G401 (cell line): ENCODE measurements at regions not wholly inside any gene's neighbourhood (a gene's known extent, or its start where the extent isn't known, plus 50 kb on each side); places are given as distances from the start of the nearest gene placed in this dataset.

ENCODE experiments used
- DNase-seq: peaks from one replicate; pipeline ENCODE4 v3.0.0-alpha.2; 2015; ENCODE audit warnings: low spot score
- in situ Hi-C: cut with HindIII; loops from 2 replicates; pipeline ENCODE4 v1.10.0; 2016; ENCODE audit warnings: low sequenced_read_pairs, mixed read lengths

GRCh38 chr17:71905376-71906031 is 215.3 kb upstream of the SOX9 start:
- in situ Hi-C loops = no loop called here

GRCh38 chr17:71909155-71909554 is 211.7 kb upstream of the SOX9 start:
- no peak for DNase-seq
- in situ Hi-C loops = no loop called here

More at GRCh38 chr17:71905376-71906031, 215.3 kb upstream of the SOX9 start:
- DNase-seq = no peak

GRCh38 chr17:71910002-71910401 is 210.8 kb upstream of the SOX9 start:
- in situ Hi-C loops = no loop called here

GRCh38 chr17:71914042-71914441 is 206.8 kb upstream of the SOX9 start:
- in situ Hi-C loops = no loop called here
- DNase-seq = no peak

More at GRCh38 chr17:71910002-71910401, 210.8 kb upstream of the SOX9 start:
- no peak for DNase-seq

- no peak for DNase-seq
- in situ Hi-C loops = no loop called here
These were observed 206.0 kb upstream of the SOX9 start for GRCh38 chr17:71914812-71915211.

- in situ Hi-C loops = no loop called here
- DNase-seq = no peak
These were observed 203.1 kb upstream of the SOX9 start for GRCh38 chr17:71917715-71918114.

GRCh38 chr17:71919186-71919585 is 201.6 kb upstream of the SOX9 start:
- no peak for DNase-seq
- in situ Hi-C loops = no loop called here

- DNase-seq = no peak
- in situ Hi-C loops = no loop called here
These were observed 200.9 kb upstream of the SOX9 start for GRCh38 chr17:71919896-71920295.

GRCh38 chr17:71921796-71922195 is 199.0 kb upstream of the SOX9 start:
- no peak for DNase-seq
- in situ Hi-C loops = no loop called here

- in situ Hi-C loops = no loop called here
These were observed 198.4 kb upstream of the SOX9 start for GRCh38 chr17:71922439-71922838.

GRCh38 chr17:71926746-71927398 is 193.9 kb upstream of the SOX9 start:
- in situ Hi-C loops = no loop called here
- no peak for DNase-seq

More at GRCh38 chr17:71922439-71922838, 198.4 kb upstream of the SOX9 start:
- DNase-seq = no peak

- no peak for DNase-seq
These were observed 187.5 kb upstream of the SOX9 start for GRCh38 chr17:71933306-71933705.

DNA sequence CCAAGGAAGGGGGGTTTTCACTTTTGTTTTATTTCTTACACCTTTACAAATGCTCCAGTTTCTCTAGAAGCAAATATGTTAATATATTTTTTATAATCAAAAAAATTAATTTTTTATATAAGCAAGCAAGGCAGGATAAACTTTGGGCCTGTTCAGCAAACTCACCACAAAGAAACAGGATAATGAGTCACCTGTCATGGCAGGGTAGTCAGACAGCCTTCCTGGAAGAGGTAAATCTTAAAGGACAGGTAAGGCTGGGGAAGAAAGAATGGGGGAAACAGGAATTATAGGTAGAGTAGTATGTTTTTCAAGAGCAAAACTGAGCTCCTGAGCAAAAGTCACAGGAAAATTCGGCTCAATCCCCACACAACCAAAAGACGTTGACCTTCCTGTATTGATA is 186.3 kb upstream of the SOX9 start:
- no peak for DNase-seq

More at GRCh38 chr17:71933306-71933705, 187.5 kb upstream of the SOX9 start:
- in situ Hi-C loops = no loop called here

DNA sequence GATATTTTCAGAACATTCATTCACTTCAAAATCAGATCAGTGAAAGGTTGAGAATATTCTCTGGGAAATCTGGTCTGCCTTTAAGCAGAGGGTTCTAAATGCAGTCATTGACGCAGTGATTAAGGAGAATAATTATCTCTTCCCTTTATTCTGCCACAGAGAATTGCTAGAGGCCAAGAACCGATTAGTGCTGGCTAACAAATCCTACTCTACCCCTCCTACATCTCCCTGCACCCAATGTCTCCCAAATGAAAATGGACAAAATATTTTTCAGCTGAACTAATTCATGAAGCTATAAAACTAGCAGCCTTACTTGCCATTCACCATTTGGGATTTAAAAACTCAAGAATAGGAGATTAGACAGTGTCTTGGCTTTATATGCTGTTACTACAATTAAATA is 185.5 kb upstream of the SOX9 start:
- in situ Hi-C loops = no loop called here

More for the DNA sequence above, 186.3 kb upstream of the SOX9 start:
- in situ Hi-C loops = no loop called here

DNA sequence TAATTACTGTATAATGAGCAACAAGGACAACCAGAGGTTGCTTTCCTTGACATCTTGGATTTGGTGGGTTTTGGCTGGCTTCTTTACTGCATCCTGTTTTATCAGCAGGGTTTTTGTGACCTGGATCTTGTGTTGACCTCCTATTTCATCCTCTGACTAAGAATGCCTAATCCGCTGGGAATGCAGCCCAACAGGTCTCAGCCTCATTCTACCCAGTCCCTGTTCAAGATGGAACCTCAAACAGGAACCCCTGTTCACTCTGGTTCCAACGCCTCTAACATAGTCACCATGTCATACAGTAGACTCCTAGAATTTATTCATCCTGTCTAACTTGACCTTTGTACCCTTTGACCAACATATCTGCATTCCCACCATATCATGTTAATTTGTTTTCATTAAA is 183.8 kb upstream of the SOX9 start:
- DNase-seq = no peak
- in situ Hi-C loops = no loop called here

More for the DNA sequence above, 185.5 kb upstream of the SOX9 start:
- DNase-seq = no peak

- in situ Hi-C loops = no loop called here
- no peak for DNase-seq
These were observed 182.9 kb upstream of the SOX9 start for GRCh38 chr17:71937914-71938313.

DNA sequence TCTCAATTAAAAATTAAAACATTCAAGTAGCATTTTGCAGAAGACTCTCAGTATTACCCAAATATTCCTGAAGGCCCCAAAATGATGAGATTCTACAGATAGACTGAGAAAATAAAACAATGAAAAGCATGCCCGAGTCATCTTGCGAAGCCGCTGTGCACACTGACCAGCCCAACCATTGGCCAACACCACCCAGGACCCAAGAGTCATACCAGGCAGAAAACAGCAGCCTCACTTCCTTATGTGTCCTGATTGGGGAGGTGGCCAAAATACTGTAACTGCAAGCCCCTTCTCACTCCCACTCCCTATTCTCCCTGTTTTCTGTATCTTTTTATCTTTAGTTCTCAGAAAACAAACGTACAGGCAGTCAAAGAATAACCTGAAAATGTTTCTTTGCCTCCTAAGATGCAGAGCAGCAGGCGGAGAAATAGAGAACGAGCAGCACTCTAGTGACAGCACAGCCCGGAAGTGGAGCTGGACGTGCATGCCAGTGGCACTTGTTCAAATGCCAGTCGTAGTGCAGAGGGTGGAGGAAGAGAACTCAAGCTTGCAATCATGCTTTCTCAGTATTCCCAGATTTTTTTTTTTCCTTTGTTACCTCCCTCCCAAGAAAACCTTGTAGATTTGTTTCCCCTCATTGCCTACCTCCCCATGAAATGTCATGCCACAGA is 182.3 kb upstream of the SOX9 start:
- DNase-seq = no peak
- in situ Hi-C loops = no loop called here

DNA sequence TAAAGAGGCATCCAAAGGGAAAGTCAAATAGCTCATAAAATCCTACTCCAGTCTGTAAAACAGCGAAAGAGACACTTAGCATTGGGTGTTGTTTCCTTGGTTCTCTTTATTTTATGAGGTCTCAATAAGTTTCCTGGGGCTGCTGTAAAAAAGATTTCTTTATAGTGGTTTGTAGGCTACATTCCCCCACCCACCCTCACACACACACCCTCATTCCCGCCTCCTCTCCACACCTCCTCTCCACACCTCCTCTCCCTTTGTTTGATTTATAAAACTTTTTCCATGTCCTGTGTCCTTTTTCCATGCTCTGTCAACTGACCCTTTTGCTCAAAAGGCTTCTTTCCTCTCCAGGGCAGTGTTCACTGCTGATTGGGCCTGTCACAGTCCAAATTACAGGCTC is 178.9 kb upstream of the SOX9 start:
- in situ Hi-C loops = no loop called here

GRCh38 chr17:71942626-71943025 is 178.2 kb upstream of the SOX9 start:
- no peak for DNase-seq
- in situ Hi-C loops = no loop called here

More for the DNA sequence above, 178.9 kb upstream of the SOX9 start:
- DNase-seq = no peak

DNA sequence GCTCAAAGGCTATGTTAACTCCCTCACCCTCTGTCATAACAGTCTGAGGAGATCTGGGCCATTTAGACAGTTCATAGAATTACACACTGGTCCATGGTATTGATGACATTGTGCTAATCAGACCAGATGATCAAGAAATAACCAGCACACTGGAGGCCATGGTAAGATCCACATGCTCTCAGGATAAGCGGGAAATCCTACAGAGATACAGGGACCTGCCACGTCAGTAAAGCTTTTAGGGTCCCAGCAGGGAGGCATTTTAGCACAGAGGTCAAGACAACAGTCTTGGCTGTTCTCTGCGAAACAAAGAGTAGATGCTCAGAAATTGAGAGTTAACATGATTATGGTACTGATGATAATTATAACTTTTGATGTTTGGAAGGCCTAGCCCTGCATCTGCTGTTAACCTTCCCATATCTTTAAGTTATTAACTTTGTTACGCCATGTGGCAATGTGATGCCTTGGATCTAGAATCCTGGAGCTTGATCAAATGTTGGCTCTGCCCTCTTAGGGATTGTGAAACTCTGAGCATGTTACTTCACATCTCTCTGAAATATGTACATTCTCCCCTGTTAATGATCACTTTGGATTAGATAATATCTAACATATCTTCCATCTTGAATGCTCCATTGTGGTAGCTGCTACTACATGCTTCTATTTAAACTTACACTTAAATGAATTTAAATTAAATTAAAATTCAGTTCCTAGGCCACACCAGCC is 172.0 kb upstream of the SOX9 start:
- DNase-seq = no peak
- in situ Hi-C loops = no loop called here
